Tibial nerve (tissue), 4 donors: ENCODE measurements at regions not wholly inside any gene's neighbourhood (a gene's known extent, or its start where the extent isn't known, plus 50 kb on each side); places are given as distances from the start of the nearest gene placed in this dataset.

Experiments
- DNase-seq, 2 donors: peaks; one replicate each; pipeline ENCODE4 v3.0.0-alpha.2; 2019; ENCODE audit warnings: low spot score in 2 of 2
- H3K27ac ChIP-seq, 4 donors: fragments of 200-600 bp; sonication (generic) in 3 of 4; one replicate each; pipeline ENCODE4 v1.5.1; 2017 to 2019; ENCODE audit warnings: mild to moderate bottlenecking in 1 of 4
- H3K27me3 ChIP-seq, 2 donors: fragments of 200-600 bp; sonication (generic) in 1 of 2; one replicate each; pipeline versions ENCODE4 v1.5.1 to v1.6.0; 2017 to 2019
- H3K36me3 ChIP-seq, 3 donors: fragments of 200-600 bp; sonication (generic); one replicate each; pipeline ENCODE4 v1.5.1; 2018 to 2019
- H3K4me1 ChIP-seq, 4 donors: fragments of 200-600 bp; sonication (generic) in 3 of 4; one replicate each; pipeline ENCODE4 v1.5.1; 2017 to 2019
- H3K4me3 ChIP-seq, 4 donors: fragments of 200-600 bp; sonication (generic) in 3 of 4; one replicate each; pipeline ENCODE4 v1.5.1; 2017 to 2019; ENCODE audit warnings: mild to moderate bottlenecking in 1 of 4, moderate library complexity in 1 of 4
- H3K9me3 ChIP-seq, 4 donors: fragments of 200-600 bp; sonication (generic) in 3 of 4; one replicate each; pipeline ENCODE4 v1.5.1; 2017 to 2019
- CTCF ChIP-seq, 5 experiments: fragments of 200-600 bp in 3 of 5; fragments of 450-650 bp in 2 of 5; sonication (generic) in 3 of 5; IDR thresholded peaks; one replicate each; pipeline ENCODE4 v1.5.1; 2016 to 2019; ENCODE audit warnings: antibody characterized with exemption in 5 of 5, mild to moderate bottlenecking in 3 of 5, moderate library complexity in 2 of 5
- EP300 ChIP-seq, 2 donors: sonication (generic); formaldehyde crosslinking; IDR thresholded peaks; one replicate each; pipeline ENCODE4 v1.6.1; 2017; ENCODE audit warnings: antibody characterized with exemption in 2 of 2, mild to moderate bottlenecking in 1 of 2
- POLR2A ChIP-seq, 2 donors: fragments of 450-650 bp; IDR thresholded peaks; one replicate each; pipeline ENCODE4 v1.6.1; 2017; ENCODE audit warnings: antibody characterized with exemption in 2 of 2, mild to moderate bottlenecking in 2 of 2, moderate library complexity in 2 of 2
- WGBS, 2 donors: methylation state at CpG; one replicate each; pipeline ENCODE4 v1.1.5; 2018; 5-methylcytosine and 5-hydroxymethylcytosine counted together

DNA sequence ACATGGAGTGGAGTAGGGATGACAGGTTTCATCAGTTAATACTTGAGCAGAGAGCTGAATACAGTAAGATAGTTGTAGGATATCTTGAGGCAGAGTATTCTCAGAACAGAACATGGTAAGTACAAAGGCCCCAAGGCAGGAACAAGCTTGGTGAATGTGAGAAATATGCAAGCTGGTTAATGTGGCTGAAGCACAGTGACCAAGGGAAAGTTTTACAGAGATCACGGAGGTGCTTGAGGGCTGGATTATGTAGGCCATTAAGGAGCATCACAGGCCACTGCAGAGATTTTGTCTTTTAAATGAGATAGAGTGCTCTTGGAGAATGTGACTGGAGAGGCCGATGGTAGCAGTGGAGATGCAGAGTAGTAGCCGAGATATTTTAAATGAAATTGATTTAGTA is 54.0 kb upstream of the BOLA1 start:
- peak in 1 of 2 donors; percentile 3 for DNase-seq
- 46 to 52% methylated on average over 3 of the region's 3 CpGs for WGBS, 2 donors
- peak overlapping the region in 2 of 4 donors; percentile 15 to 68 for H3K27ac ChIP-seq

GRCh38 chr1:149846042-149846441 is 53.3 kb upstream of the BOLA1 start:
- H3K27ac ChIP-seq: no peak overlapping the region
- H3K9me3 ChIP-seq: no peaks in the 10 kb centered on the region
- H3K27me3 ChIP-seq: no peaks in the 10 kb centered on the region
- no peak for DNase-seq
- TF ChIP-seq CTCF (IDR thresholded peaks at IDR 0.05): no peak
- no peak for TF ChIP-seq POLR2A (IDR thresholded peaks at IDR 0.05)
- TF ChIP-seq EP300 (IDR thresholded peaks at IDR 0.05): no peak
- 96 to 98% methylated on average over 3 of the region's 3 CpGs for WGBS, 2 donors
- peaks cover 3 to 47% (median 20%) of the 10 kb centered on the region in 4 donors for H3K4me1 ChIP-seq
- H3K4me3 ChIP-seq: no peak overlapping the region
- H3K36me3 ChIP-seq: peaks cover 0 to 13% (median 0%) of the 10 kb centered on the region in 3 donors

More for the DNA sequence above, 54.0 kb upstream of the BOLA1 start:
- Histone ChIP-seq H3K27me3 (no peaks in the 10 kb centered on the region), H3K4me3 (no peak overlapping the region), H3K4me1 (peaks cover 3 to 47% (median 20%) of the 10 kb centered on the region in 4 donors), H3K36me3 (peaks cover 0 to 13% (median 0%) of the 10 kb centered on the region in 3 donors), H3K9me3 (no peaks in the 10 kb centered on the region)
- TF ChIP-seq EP300 (IDR thresholded peaks at IDR 0.05) (no peak), POLR2A (IDR thresholded peaks at IDR 0.05) (no peak), CTCF (IDR thresholded peaks at IDR 0.05) (no peak)

- H3K36me3 ChIP-seq: peaks cover 0 to 13% (median 0%) of the 10 kb centered on the region in 3 donors
- H3K9me3 ChIP-seq: no peaks in the 10 kb centered on the region
- no peaks in the 10 kb centered on the region for H3K27me3 ChIP-seq
- no peak overlapping the region for H3K27ac ChIP-seq
- TF ChIP-seq POLR2A (IDR thresholded peaks at IDR 0.05) (no peak), EP300 (IDR thresholded peaks at IDR 0.05) (no peak), CTCF (IDR thresholded peaks at IDR 0.05) (no peak)
- 79 to 80% methylated on average over 3 of the region's 3 CpGs for WGBS, 2 donors
- H3K4me3 ChIP-seq: no peak overlapping the region
- DNase-seq: no peak
- peaks cover 3 to 47% (median 20%) of the 10 kb centered on the region in 4 donors for H3K4me1 ChIP-seq
Measured at GRCh38 chr1:149846593-149847466, 52.5 kb upstream of the BOLA1 start.

DNA sequence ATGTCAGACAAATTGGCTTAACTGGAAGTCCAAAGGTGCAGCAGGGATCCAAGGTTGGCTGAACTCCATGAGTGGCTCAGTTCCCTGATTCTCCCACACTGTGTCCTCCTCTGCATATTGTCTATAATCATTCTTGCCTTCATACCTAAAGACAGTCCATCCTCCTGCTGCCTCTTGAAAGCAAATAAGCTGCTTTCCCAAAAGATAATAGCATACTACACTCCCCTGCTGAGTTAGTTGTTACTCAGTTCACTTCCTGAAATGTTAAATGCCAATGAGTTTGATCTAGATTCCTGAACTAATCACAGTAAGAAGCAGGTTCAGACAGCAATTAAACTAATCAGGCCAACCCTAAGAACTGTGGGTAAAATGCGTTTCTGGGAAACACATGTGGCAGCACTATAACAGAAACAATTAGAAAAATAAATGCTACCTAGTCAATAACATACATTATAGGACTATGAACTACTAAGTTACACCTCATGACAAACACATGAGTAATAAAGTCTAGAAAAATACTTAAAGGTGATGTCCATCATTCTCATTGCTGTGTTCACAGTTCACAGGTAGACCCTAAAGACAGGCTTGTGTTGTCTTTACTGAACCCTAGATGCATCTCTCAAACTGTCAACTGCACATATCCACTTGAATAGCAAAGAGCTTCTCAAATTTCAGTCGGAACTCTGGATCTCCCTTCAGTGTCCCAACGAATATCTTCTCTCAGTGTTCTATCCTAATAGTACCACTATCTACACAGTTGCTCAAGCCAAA is 50.8 kb upstream of the BOLA1 start:
- H3K27me3 ChIP-seq: no peaks in the 10 kb centered on the region
- no peaks in the 10 kb centered on the region for H3K9me3 ChIP-seq
- no peak overlapping the region for H3K27ac ChIP-seq
- 29% methylated on average over 3 of the region's 3 CpGs for WGBS, 2 donors
- H3K36me3 ChIP-seq: peaks cover 0 to 13% (median 0%) of the 10 kb centered on the region in 3 donors
- DNase-seq: peak in 1 of 2 donors; percentile 3
- H3K4me1 ChIP-seq: peaks cover 3 to 45% (median 20%) of the 10 kb centered on the region in 4 donors
- TF ChIP-seq POLR2A (IDR thresholded peaks at IDR 0.05) (no peak), CTCF (IDR thresholded peaks at IDR 0.05) (no peak), EP300 (IDR thresholded peaks at IDR 0.05) (no peak)
- no peak overlapping the region for H3K4me3 ChIP-seq
